VCaP (cell line): ENCODE measurements at regions not wholly inside any gene's neighbourhood (a gene's known extent, or its start where the extent isn't known, plus 50 kb on each side); places are given as distances from the start of the nearest gene placed in this dataset.

Source experiments
- H3K27ac ChIP-seq: fragments of 450-650 bp; 2 replicates; pipeline ENCODE4 v1.5.1; 2017
- TF ChIP-seq, protein P1 (sequence below): fragments of 450-650 bp; conservative IDR thresholded peaks from 2 replicates; pipeline ENCODE4 v1.5.1; 2017; ENCODE audit warnings: mild to moderate bottlenecking, moderate library complexity

- TF ChIP-seq, protein P1, sequence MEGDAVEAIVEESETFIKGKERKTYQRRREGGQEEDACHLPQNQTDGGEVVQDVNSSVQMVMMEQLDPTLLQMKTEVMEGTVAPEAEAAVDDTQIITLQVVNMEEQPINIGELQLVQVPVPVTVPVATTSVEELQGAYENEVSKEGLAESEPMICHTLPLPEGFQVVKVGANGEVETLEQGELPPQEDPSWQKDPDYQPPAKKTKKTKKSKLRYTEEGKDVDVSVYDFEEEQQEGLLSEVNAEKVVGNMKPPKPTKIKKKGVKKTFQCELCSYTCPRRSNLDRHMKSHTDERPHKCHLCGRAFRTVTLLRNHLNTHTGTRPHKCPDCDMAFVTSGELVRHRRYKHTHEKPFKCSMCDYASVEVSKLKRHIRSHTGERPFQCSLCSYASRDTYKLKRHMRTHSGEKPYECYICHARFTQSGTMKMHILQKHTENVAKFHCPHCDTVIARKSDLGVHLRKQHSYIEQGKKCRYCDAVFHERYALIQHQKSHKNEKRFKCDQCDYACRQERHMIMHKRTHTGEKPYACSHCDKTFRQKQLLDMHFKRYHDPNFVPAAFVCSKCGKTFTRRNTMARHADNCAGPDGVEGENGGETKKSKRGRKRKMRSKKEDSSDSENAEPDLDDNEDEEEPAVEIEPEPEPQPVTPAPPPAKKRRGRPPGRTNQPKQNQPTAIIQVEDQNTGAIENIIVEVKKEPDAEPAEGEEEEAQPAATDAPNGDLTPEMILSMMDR = no peak
- no peak overlapping the region for H3K27ac ChIP-seq
Measured at GRCh38 chr16:66136841-66137240, 229.7 kb upstream of the CDH5 start.

- TF ChIP-seq, protein P1 = no peak
- H3K27ac ChIP-seq = no peak overlapping the region
Measured at GRCh38 chr16:66135838-66136237, 230.7 kb upstream of the CDH5 start.

GRCh38 chr16:66135421-66135831, 231.1 kb upstream of the CDH5 start:
- TF ChIP-seq, protein P1 = no peak
- no peak overlapping the region for H3K27ac ChIP-seq

GRCh38 chr16:66134875-66135274, 231.6 kb upstream of the CDH5 start:
- TF ChIP-seq, protein P1 = no peak
- H3K27ac ChIP-seq = no peak overlapping the region

DNA sequence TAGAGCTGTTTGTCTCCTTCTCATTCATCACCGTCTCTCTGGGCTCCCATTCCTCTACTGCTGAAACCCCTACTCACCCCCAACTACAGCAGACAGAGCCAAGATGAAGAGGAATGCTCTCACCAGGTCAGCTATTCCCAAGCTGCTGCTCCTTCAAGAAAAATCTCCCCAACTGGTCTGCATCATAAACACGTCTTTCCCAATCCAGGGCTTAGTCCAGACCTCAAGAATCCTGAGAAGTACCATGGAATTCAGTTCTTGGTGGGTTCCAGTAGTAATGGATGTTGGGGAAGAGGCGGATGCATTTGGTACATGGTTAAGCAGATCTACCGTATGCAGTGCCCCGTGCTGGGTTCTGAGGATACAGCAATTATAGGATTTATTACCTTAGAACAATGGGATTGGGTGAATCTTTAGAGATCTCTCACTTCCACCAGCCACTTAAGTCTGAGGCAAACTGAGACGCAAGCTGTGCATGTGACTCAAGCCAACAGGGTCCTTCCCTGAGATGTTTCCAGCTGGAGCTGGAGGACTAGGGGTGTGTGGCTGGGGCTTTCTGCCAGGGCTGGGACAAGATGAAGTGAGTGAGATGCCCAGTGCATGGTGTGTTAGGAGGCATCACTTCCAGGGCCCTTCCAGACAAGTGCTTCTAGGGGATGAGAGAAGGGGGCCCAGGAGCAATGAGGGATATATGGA, 232.7 kb upstream of the CDH5 start:
- TF ChIP-seq, protein P1 = no peak
- H3K27ac ChIP-seq = no peak overlapping the region

DNA sequence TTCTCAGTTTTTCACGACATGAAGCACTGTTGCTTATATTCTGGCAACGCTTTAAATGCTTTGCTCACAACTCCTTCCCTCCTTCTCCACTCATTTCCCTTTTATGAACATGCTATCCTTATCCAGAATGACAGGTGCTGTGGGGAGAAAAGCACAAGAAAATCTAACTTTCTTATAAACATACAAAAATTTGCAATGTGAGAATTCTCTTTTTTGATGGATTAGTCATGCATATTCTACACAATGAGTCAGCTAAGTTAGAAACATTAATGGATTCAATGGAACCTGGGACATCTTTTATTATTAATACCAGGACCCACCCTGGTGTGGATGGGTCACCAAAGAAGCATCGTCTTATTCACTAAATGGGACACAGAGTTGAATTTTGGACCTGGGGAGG, 234.6 kb upstream of the CDH5 start:
- no peak overlapping the region for H3K27ac ChIP-seq
- TF ChIP-seq, protein P1 = no peak

DNA sequence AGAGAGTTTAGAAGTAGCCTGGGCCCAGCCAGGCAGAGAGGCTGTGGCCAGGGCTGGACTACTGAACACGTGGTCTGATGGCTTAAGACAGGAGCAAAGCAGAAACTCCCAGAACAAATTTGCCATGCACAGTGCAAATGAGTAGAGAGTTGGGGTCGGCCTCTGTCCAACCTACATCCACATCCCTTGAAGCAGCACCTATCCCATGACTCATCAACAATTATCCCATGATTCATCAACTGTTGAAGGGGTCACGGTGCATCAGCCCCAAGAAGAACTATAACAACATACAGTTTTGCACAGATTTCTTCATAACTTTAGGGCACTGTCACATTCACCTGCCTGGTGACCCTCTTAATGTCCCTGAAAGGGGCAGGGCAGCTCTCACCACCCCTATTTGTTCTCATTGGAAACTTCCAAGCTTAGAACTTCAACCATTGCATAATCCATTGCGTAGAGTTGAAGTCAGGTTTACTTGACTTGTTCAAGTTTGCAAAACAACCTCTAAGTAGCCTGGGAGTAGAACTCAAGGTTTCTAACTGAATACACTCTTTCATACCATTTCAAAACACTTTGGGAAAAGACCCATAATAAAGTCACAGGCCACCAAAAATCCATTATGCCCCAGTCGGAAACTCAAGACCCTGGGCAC, 235.2 kb upstream of the CDH5 start:
- TF ChIP-seq, protein P1 = no peak
- no peak overlapping the region for H3K27ac ChIP-seq
